Suprapubic skin (tissue), 3 donors: ENCODE measurements at regions not wholly inside any gene's neighbourhood (a gene's known extent, or its start where the extent isn't known, plus 50 kb on each side); places are given as distances from the start of the nearest gene placed in this dataset.

Experiments
- POLR2A ChIP-seq, 2 donors: fragments of 450-650 bp; IDR thresholded peaks; one replicate each; pipeline ENCODE4 v1.6.1; 2017; ENCODE audit warnings: antibody characterized with exemption in 2 of 2, mild to moderate bottlenecking in 2 of 2, moderate library complexity in 2 of 2
- TF ChIP-seq, protein P1 (sequence below), 2 donors: fragments of 200-600 bp in 1 of 2; fragments of 450-650 bp in 1 of 2; sonication (generic) in 1 of 2; IDR thresholded peaks; one replicate each; pipeline ENCODE4 v1.5.1; 2016 to 2019; ENCODE audit warnings: antibody characterized with exemption in 2 of 2, mild to moderate bottlenecking in 1 of 2, moderate library complexity in 1 of 2

DNA sequence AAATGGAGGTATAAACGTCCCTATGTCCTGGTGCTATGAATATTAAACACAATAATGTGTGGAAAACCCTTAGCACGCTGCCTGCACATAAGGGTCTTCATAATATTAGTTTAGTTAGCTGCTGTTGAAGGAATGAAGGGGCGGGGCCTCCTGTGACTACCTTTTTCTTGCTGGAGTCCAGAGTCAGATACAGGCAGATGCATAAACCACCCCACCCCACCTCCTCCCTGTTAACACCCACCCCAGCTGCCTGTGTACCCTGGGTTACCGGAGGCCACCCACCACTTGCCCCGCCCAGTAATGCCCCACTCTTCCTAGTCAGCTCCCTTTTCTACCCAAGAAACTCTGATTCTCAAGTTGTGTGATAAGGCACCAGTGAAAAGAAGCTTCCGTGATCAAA, 158.4 kb downstream of the EN1 start:
- TF ChIP-seq POLR2A (IDR thresholded peaks at IDR 0.05): no peak
- TF ChIP-seq, protein P1, sequence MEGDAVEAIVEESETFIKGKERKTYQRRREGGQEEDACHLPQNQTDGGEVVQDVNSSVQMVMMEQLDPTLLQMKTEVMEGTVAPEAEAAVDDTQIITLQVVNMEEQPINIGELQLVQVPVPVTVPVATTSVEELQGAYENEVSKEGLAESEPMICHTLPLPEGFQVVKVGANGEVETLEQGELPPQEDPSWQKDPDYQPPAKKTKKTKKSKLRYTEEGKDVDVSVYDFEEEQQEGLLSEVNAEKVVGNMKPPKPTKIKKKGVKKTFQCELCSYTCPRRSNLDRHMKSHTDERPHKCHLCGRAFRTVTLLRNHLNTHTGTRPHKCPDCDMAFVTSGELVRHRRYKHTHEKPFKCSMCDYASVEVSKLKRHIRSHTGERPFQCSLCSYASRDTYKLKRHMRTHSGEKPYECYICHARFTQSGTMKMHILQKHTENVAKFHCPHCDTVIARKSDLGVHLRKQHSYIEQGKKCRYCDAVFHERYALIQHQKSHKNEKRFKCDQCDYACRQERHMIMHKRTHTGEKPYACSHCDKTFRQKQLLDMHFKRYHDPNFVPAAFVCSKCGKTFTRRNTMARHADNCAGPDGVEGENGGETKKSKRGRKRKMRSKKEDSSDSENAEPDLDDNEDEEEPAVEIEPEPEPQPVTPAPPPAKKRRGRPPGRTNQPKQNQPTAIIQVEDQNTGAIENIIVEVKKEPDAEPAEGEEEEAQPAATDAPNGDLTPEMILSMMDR (IDR thresholded peaks at IDR 0.05): no peak
